Hepatocyte (in vitro differentiated cells): ENCODE measurements at regions not wholly inside any gene's neighbourhood (a gene's known extent, or its start where the extent isn't known, plus 50 kb on each side); places are given as distances from the start of the nearest gene placed in this dataset.
A peak's percentile ranks its signal among the peaks of the same experiment; 100 is the strongest.

Source experiments
- DNase-seq: peaks from one replicate; pipeline ENCODE4 v3.0.0-alpha.2; 2016; ENCODE audit warnings: low spot score
- H2AFZ ChIP-seq: fragments of 200-600 bp; sonication (generic); 2 replicates; pipeline ENCODE4 v1.6.0; 2016; ENCODE audit warnings: antibody characterized with exemption, mild to moderate bottlenecking
- H3K27ac ChIP-seq: fragments of 200-600 bp; sonication (generic); 2 replicates; pipeline ENCODE4 v1.5.1; 2016; ENCODE audit warnings: mild to moderate bottlenecking
- H3K27me3 ChIP-seq: fragments of 200-600 bp; sonication (generic); 2 replicates; pipeline ENCODE4 v1.6.1; 2016
- H3K36me3 ChIP-seq: fragments of 200-600 bp; sonication (generic); replicated peaks from 2 replicates; pipeline ENCODE4 v1.5.1; 2016; ENCODE audit warnings: low read depth; ENCODE audit not compliant: insufficient read depth
- H3K4me1 ChIP-seq: fragments of 200-600 bp; sonication (generic); 2 replicates; pipeline ENCODE4 v1.5.1; 2016; ENCODE audit warnings: mild to moderate bottlenecking, moderate library complexity; ENCODE audit not compliant: insufficient read depth
- H3K4me2 ChIP-seq: fragments of 200-600 bp; sonication (generic); 2 replicates; pipeline ENCODE4 v1.6.0; 2016
- H3K4me3 ChIP-seq: fragments of 200-600 bp; sonication (generic); 2 replicates; pipeline ENCODE4 v1.5.1; 2016; ENCODE audit warnings: mild to moderate bottlenecking
- H3K79me2 ChIP-seq: fragments of 200-600 bp; sonication (generic); 2 replicates; pipeline ENCODE4 v1.6.0; 2017; ENCODE audit warnings: mild to moderate bottlenecking
- H3K9me2 ChIP-seq: fragments of 200-600 bp; sonication (generic); replicated peaks from 2 replicates; pipeline ENCODE4 v1.6.0; 2017; ENCODE audit warnings: mild to moderate bottlenecking; ENCODE audit not compliant: insufficient read depth
- H3K9me3 ChIP-seq: fragments of 200-600 bp; sonication (generic); 2 replicates; pipeline ENCODE4 v1.5.1; 2016; ENCODE audit warnings: low read depth, mild to moderate bottlenecking
- H4K20me1 ChIP-seq: fragments of 200-600 bp; sonication (generic); 2 replicates; pipeline ENCODE4 v1.6.0; 2016; ENCODE audit warnings: mild to moderate bottlenecking; ENCODE audit not compliant: insufficient read depth, poor library complexity, severe bottlenecking
- CTCF ChIP-seq: fragments of 200-600 bp; sonication (generic); IDR thresholded peaks from 2 replicates; pipeline ENCODE4 v1.5.1; 2016; ENCODE audit warnings: antibody characterized with exemption, mild to moderate bottlenecking; ENCODE audit not compliant: poor library complexity
- EZH2 ChIP-seq: fragments of 200-600 bp; sonication (generic); IDR thresholded peaks from 2 replicates; pipeline ENCODE4 v1.6.1; 2016; ENCODE audit warnings: antibody characterized with exemption, mild to moderate bottlenecking, borderline replicate concordance
- EZH2phosphoT487 ChIP-seq: fragments of 200-600 bp; sonication (generic); IDR thresholded peaks from one replicate; pipeline ENCODE4 v1.6.1; 2018; ENCODE audit warnings: antibody characterized with exemption, mild to moderate bottlenecking, low read depth, moderate library complexity; ENCODE audit not compliant: unreplicated experiment, severe bottlenecking
- WGBS: methylation state at CpG from one replicate; pipeline ENCODE4 v1.1.6; 2016; ENCODE audit warnings: low lambda C conversion rate; ENCODE audit errors: missing lambda C conversion rate; 5-methylcytosine and 5-hydroxymethylcytosine counted together

- peak; percentile 8 for DNase-seq
- H3K4me2 ChIP-seq: peak overlapping the region; percentile 53
- H2AFZ ChIP-seq: no peak overlapping the region
- WGBS: 46% methylated on average over 5 of the region's 5 CpGs
- no peak overlapping the region for H3K4me3 ChIP-seq
- H3K9me3 ChIP-seq: no peaks in the 10 kb centered on the region
- no peaks in the 10 kb centered on the region for H4K20me1 ChIP-seq
- no peaks in the 10 kb centered on the region for H3K36me3 ChIP-seq
- H3K79me2 ChIP-seq: no peaks in the 10 kb centered on the region
- H3K27ac ChIP-seq: peak overlapping the region; percentile 87
- no peaks in the 10 kb centered on the region for H3K9me2 ChIP-seq
- H3K27me3 ChIP-seq: no peaks in the 10 kb centered on the region
- peaks cover 20% of the 10 kb centered on the region for H3K4me1 ChIP-seq
- TF ChIP-seq EZH2phosphoT487 (no peak), CTCF (no peak), EZH2 (no peak)
Observed at GRCh38 chr4:137663251-137664045, 131.2 kb upstream of the PCDH18 start.

- Histone ChIP-seq H3K27ac (peak overlapping the region; percentile 87), H3K9me2 (no peaks in the 10 kb centered on the region), H3K4me3 (no peak overlapping the region), H3K4me2 (no peak overlapping the region), H3K27me3 (no peaks in the 10 kb centered on the region), H4K20me1 (no peaks in the 10 kb centered on the region), H2AFZ (no peak overlapping the region), H3K79me2 (no peaks in the 10 kb centered on the region), H3K4me1 (peaks cover 20% of the 10 kb centered on the region), H3K9me3 (no peaks in the 10 kb centered on the region), H3K36me3 (no peaks in the 10 kb centered on the region)
- 88% methylated on average over 2 of the region's 2 CpGs for WGBS
- TF ChIP-seq EZH2phosphoT487 (no peak), EZH2 (no peak), CTCF (no peak)
- no peak for DNase-seq
Observed at GRCh38 chr4:137661693-137662092, 129.4 kb upstream of the PCDH18 start.

- Histone ChIP-seq H4K20me1 (no peaks in the 10 kb centered on the region), H3K36me3 (no peaks in the 10 kb centered on the region), H3K4me2 (no peak overlapping the region), H3K4me1 (peaks cover 18% of the 10 kb centered on the region), H3K4me3 (no peak overlapping the region), H3K79me2 (no peaks in the 10 kb centered on the region), H3K27ac (no peak overlapping the region), H3K9me3 (no peaks in the 10 kb centered on the region), H3K27me3 (no peaks in the 10 kb centered on the region), H3K9me2 (no peaks in the 10 kb centered on the region), H2AFZ (no peak overlapping the region)
- TF ChIP-seq CTCF (no peak), EZH2 (no peak), EZH2phosphoT487 (no peak)
- WGBS: 85% methylated on average over 4 of the region's 4 CpGs
- no peak for DNase-seq
Observed at GRCh38 chr4:137660211-137660610, 127.9 kb upstream of the PCDH18 start.
